Bronchial epithelial cell (primary cell): ENCODE measurements at regions not wholly inside any gene's neighbourhood (a gene's known extent, or its start where the extent isn't known, plus 50 kb on each side); places are given as distances from the start of the nearest gene placed in this dataset.

Experiments used
- DNase-seq: peaks from one replicate; pipeline ENCODE4 v3.0.0-alpha.2; 2010; ENCODE audit warnings: low read depth
- FAIRE-seq: peaks from 2 replicates; lab custom pipeline; 2011; peaks lifted over from hg19 to GRCh38; lab: Jason Lieb, UNC
- H3K27me3 ChIP-seq: 2 replicates; pipeline ENCODE4 v1.5.1; 2011; ENCODE audit warnings: low read length; ENCODE audit not compliant: control insufficient read depth, insufficient read depth
- H3K36me3 ChIP-seq: 2 replicates; pipeline ENCODE4 v1.5.1; 2011; ENCODE audit warnings: low read length; ENCODE audit not compliant: control insufficient read depth, insufficient read depth
- H3K4me3 ChIP-seq: 2 replicates; pipeline ENCODE4 v1.5.1; 2011; ENCODE audit warnings: mild to moderate bottlenecking, low read depth, low read length, control low read depth
- CTCF ChIP-seq: IDR thresholded peaks from 2 replicates; pipeline ENCODE4 v1.5.1; 2011; ENCODE audit warnings: mild to moderate bottlenecking, moderate library complexity, low read length, control low read depth, inconsistent platforms; ENCODE audit not compliant: insufficient read depth, severe bottlenecking

DNA sequence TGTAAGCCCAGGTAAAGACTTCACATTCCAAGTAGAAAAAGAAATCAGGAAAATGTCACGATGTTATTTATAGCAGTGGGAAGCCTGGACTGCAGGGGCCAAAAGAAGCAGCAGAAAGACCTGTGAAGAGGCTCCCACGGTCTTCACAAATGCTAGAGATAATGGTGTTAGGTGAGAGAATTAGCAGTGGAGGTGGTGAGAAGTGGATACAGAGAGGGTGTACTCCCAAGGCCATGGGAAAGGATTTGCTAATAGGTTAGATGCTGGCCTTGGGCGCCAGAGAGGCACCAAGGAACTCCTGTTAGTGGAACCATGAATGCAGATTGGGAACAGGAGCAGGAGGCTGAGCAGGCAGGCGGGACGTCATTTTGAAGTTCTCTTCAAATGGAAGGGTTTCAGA, 386.1 kb downstream of the C12orf75 start:
- Histone ChIP-seq H3K27me3 (no peaks in the 10 kb centered on the region), H3K36me3 (no peaks in the 10 kb centered on the region), H3K4me3 (no peak overlapping the region)
- TF ChIP-seq CTCF = no peak
- DNase-seq = no peak
- FAIRE-seq = no peak

- no peak for TF ChIP-seq CTCF
- DNase-seq = no peak
- no peak for FAIRE-seq
- Histone ChIP-seq H3K36me3 (no peaks in the 10 kb centered on the region), H3K4me3 (no peak overlapping the region), H3K27me3 (peaks cover 2% of the 10 kb centered on the region)
Measured at GRCh38 chr12:105721051-105721825, 390.7 kb downstream of the C12orf75 start.

DNA sequence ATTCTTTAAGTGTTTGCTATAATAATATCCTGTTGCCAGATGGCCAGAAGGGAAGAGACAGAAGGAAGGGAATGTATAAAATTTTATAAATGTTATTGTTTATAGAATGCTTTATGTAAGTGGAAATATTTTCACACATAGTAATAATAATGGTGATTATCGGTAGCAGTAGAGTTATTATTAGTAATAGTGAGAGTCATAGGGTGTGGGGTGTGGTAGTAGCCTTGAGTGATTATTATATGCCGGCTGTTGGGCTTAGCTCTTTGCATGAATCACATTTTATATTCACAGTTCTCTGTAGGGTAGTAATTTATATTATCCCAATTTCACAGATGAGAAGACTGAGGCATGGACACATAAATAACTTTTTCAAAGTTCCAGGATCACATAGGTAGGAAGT, 391.4 kb downstream of the C12orf75 start:
- Histone ChIP-seq H3K36me3 (no peaks in the 10 kb centered on the region), H3K4me3 (no peak overlapping the region), H3K27me3 (peaks cover 2% of the 10 kb centered on the region)
- TF ChIP-seq CTCF = no peak
- no peak for FAIRE-seq
- peak; percentile 18 for DNase-seq

- FAIRE-seq (no peak), DNase-seq (no peak)
- Histone ChIP-seq H3K27me3 (peaks cover 2% of the 10 kb centered on the region), H3K4me3 (no peak overlapping the region), H3K36me3 (no peaks in the 10 kb centered on the region)
- TF ChIP-seq CTCF = no peak
Measured at GRCh38 chr12:105723066-105723465, 392.6 kb downstream of the C12orf75 start.

DNA sequence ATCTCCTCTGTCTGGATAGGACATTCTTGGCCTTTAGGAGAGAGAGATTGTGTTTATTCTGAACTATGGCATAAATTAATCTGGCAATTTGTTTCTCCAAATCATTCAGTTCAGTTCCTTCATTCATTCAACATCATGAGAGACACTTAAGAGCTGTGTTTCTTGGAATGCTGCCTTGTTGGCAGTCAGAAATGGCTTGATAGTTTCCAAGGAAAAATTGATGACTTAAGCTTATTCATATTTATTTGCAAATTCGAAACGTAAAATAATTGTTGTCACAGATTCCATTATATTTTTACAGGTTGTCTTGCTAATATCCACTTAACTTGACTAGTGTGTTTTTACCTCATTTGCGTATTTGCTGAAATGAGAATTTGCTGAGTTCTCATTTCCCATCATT, 393.0 kb downstream of the C12orf75 start:
- Histone ChIP-seq H3K27me3 (peaks cover 2% of the 10 kb centered on the region), H3K36me3 (no peaks in the 10 kb centered on the region), H3K4me3 (no peak overlapping the region)
- FAIRE-seq (no peak), DNase-seq (no peak)
- no peak for TF ChIP-seq CTCF

- no peak for FAIRE-seq
- peaks cover 2% of the 10 kb centered on the region for H3K27me3 ChIP-seq
Measured at GRCh38 chr12:105724641-105725040, 394.1 kb downstream of the C12orf75 start.

More at GRCh38 chr12:105724641-105725040, 394.1 kb downstream of the C12orf75 start:
- Histone ChIP-seq H3K36me3 (no peaks in the 10 kb centered on the region), H3K4me3 (no peak overlapping the region)
- TF ChIP-seq CTCF = no peak
- DNase-seq = no peak
